ENCODE measurements at regions not wholly inside any gene's neighbourhood (a gene's known extent, or its start where the extent isn't known, plus 50 kb on each side); places are given as distances from the start of the nearest gene placed in this dataset.

GRCh38 chr12:131618701-131619100 is 92.2 kb upstream of the SFSWAP start:
- TF ChIP-seq, protein P1, sequence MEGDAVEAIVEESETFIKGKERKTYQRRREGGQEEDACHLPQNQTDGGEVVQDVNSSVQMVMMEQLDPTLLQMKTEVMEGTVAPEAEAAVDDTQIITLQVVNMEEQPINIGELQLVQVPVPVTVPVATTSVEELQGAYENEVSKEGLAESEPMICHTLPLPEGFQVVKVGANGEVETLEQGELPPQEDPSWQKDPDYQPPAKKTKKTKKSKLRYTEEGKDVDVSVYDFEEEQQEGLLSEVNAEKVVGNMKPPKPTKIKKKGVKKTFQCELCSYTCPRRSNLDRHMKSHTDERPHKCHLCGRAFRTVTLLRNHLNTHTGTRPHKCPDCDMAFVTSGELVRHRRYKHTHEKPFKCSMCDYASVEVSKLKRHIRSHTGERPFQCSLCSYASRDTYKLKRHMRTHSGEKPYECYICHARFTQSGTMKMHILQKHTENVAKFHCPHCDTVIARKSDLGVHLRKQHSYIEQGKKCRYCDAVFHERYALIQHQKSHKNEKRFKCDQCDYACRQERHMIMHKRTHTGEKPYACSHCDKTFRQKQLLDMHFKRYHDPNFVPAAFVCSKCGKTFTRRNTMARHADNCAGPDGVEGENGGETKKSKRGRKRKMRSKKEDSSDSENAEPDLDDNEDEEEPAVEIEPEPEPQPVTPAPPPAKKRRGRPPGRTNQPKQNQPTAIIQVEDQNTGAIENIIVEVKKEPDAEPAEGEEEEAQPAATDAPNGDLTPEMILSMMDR (IDR thresholded peaks at IDR 0.05): no peak
- no peak for TF ChIP-seq POLR2A (IDR thresholded peaks at IDR 0.05)

Measured in lower leg skin (tissue), 3 donors.